Karpas-422 (cell line): ENCODE measurements at regions not wholly inside any gene's neighbourhood (a gene's known extent, or its start where the extent isn't known, plus 50 kb on each side); places are given as distances from the start of the nearest gene placed in this dataset.

Source experiments
- DNase-seq: peaks from one replicate; pipeline ENCODE4 v3.0.0-alpha.2; 2015
- H2AFZ ChIP-seq: fragments of 200-600 bp; sonication (generic); 2 replicates; pipeline ENCODE4 v1.6.1; 2014; ENCODE audit warnings: antibody characterized with exemption, low read length, mixed read lengths
- H3K27ac ChIP-seq: fragments of 200-600 bp; sonication (generic); 2 replicates; pipeline ENCODE4 v1.5.1; 2014; ENCODE audit warnings: mild to moderate bottlenecking, low read length, moderate library complexity
- H3K27me3 ChIP-seq: fragments of 200-600 bp; sonication (generic); 2 replicates; pipeline ENCODE4 v1.6.1; 2014; ENCODE audit warnings: low read length, mixed read lengths
- H3K36me3 ChIP-seq: fragments of 200-600 bp; sonication (generic); 2 replicates; pipeline ENCODE4 v1.6.1; 2014; ENCODE audit warnings: low read length, mixed read lengths; ENCODE audit not compliant: insufficient read depth
- H3K4me1 ChIP-seq: fragments of 200-600 bp; sonication (generic); 2 replicates; pipeline ENCODE4 v1.6.1; 2014; ENCODE audit warnings: mild to moderate bottlenecking, low read length, mixed read lengths
- H3K4me2 ChIP-seq: fragments of 200-600 bp; sonication (generic); 2 replicates; pipeline ENCODE4 v1.6.1; 2014; ENCODE audit warnings: low read length, low read depth, mild to moderate bottlenecking; ENCODE audit not compliant: poor library complexity, severe bottlenecking
- H3K4me3 ChIP-seq: fragments of 200-600 bp; sonication (generic); 2 replicates; pipeline ENCODE4 v1.5.1; 2014; ENCODE audit warnings: mild to moderate bottlenecking, antibody characterized with exemption, low read length, mixed read lengths
- H3K79me2 ChIP-seq: fragments of 200-600 bp; sonication (generic); 2 replicates; pipeline ENCODE4 v1.6.1; 2014; ENCODE audit warnings: mild to moderate bottlenecking, low read length, mixed read lengths
- H3K9ac ChIP-seq: fragments of 200-600 bp; sonication (generic); 2 replicates; pipeline ENCODE4 v1.6.0; 2014; ENCODE audit warnings: low read length
- H3K9me2 ChIP-seq: fragments of 200-600 bp; sonication (generic), shearing (Covaris generic); replicated peaks from 2 replicates; pipeline ENCODE4 v1.6.0; 2014; ENCODE audit warnings: mild to moderate bottlenecking, low read length, moderate library complexity; ENCODE audit not compliant: insufficient read depth
- H3K9me3 ChIP-seq: fragments of 300-700, 200-600 bp; sonication (generic); 2 replicates; pipeline ENCODE4 v1.6.1; 2014; ENCODE audit warnings: low read length, mixed read lengths
- H4K20me1 ChIP-seq: fragments of 200-600 bp; sonication (generic); 2 replicates; pipeline ENCODE4 v1.6.1; 2014; ENCODE audit warnings: mild to moderate bottlenecking, antibody characterized with exemption, low read length, low read depth; ENCODE audit not compliant: insufficient read depth

DNA sequence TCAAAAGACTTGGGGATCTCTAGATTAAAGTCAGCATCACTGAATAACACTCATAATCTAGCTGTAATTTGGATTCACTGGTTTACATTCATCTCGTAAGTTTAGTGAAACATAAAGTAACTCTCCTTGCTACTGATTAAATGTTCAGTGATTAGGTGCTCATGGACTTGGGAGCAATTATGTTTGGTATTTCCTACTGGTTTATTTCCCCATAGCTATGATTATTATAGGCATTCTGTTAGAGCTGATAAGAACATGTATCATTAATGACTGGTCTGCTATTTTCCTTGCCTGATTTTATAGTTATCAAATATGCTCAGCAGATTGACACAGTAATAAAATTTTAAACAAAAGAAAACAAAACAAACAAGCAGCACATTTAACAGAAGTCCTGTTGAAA is 334.7 kb upstream of the SLC8A1 start:
- H3K27me3 ChIP-seq = no peaks in the 10 kb centered on the region
- DNase-seq = no peak
- H3K36me3 ChIP-seq = no peaks in the 10 kb centered on the region
- H4K20me1 ChIP-seq = no peaks in the 10 kb centered on the region
- H3K4me2 ChIP-seq = no peak overlapping the region
- H3K27ac ChIP-seq = no peak overlapping the region
- H3K4me3 ChIP-seq = no peak overlapping the region
- H2AFZ ChIP-seq = no peak overlapping the region
- H3K4me1 ChIP-seq = no peaks in the 10 kb centered on the region
- no peak overlapping the region for H3K9ac ChIP-seq
- no peaks in the 10 kb centered on the region for H3K79me2 ChIP-seq
- no peaks in the 10 kb centered on the region; the same call in 1 of the 2 replicates for H3K9me2 ChIP-seq
- no peaks in the 10 kb centered on the region for H3K9me3 ChIP-seq

DNA sequence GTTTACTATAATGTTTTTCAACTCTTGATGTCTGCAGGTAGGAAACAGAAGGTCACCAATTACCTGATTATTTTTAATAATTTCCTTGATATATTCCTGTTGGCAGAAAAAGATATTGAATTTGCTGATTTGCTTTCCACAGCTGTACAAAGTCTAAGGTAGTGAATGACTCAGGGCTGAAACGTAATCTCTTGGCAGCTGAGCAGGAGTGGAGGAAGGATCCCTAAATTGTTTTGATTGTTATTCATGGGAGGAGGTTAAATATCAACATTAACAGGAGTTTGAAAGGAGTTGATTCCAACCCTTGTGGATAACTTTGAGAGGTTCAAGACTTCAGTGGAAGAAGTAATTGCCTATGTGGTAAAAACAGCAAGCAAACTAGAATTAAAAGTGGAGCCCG is 345.2 kb upstream of the SLC8A1 start:
- Histone ChIP-seq H4K20me1 (no peaks in the 10 kb centered on the region), H3K9me3 (no peaks in the 10 kb centered on the region), H2AFZ (no peak overlapping the region), H3K4me3 (no peak overlapping the region), H3K9ac (no peak overlapping the region), H3K27me3 (no peaks in the 10 kb centered on the region), H3K4me1 (no peaks in the 10 kb centered on the region), H3K9me2 (no peaks in the 10 kb centered on the region), H3K27ac (no peak overlapping the region), H3K79me2 (no peaks in the 10 kb centered on the region), H3K36me3 (no peaks in the 10 kb centered on the region), H3K4me2 (no peak overlapping the region)
- DNase-seq = no peak

DNA sequence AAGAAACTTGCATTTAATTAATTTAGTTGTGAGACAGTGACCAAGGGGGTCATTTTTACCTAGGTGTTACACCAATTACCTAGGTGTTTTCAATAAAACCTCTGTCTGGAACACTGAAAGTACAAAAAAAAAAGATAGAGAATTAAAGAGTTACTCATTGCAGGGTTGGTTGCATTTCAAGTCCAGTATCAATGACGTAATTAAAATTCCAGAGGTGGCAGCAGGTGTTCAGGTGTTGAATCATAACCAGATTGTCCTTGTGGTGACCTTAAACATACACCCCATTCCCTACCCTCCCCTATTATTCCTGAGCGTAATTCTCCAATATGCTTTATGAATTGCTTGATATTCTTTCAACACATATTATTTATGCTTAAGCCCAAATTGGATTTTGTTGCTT is 352.0 kb upstream of the SLC8A1 start:
- H3K9me2 ChIP-seq = no peaks in the 10 kb centered on the region
- no peak for DNase-seq
- H3K27ac ChIP-seq = no peak overlapping the region
- no peaks in the 10 kb centered on the region for H3K4me1 ChIP-seq
- H3K9me3 ChIP-seq = no peaks in the 10 kb centered on the region
- H4K20me1 ChIP-seq = no peaks in the 10 kb centered on the region
- H3K9ac ChIP-seq = no peak overlapping the region
- H2AFZ ChIP-seq = no peak overlapping the region
- H3K36me3 ChIP-seq = no peaks in the 10 kb centered on the region
- H3K79me2 ChIP-seq = no peaks in the 10 kb centered on the region
- H3K27me3 ChIP-seq = no peaks in the 10 kb centered on the region
- H3K4me2 ChIP-seq = no peak overlapping the region
- no peak overlapping the region for H3K4me3 ChIP-seq

DNA sequence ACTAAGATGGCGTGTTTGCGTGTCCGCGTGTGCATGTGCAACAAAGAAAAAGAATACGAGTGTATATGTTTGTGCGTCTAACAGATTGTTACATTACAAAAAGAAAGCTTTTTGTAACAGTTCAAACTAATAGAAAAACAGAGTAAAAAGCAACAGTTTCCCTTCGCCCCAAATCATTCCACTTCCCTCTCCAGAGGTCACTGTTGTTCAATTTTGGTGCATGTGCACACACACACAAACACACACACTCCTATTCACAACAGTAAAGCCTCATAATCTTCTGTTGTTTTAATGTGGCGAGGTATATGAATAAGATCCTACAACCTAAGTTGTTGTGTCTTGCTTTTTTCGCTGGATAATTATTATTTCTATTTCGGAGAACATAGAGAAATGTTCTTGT is 357.3 kb upstream of the SLC8A1 start:
- Histone ChIP-seq H3K9me2 (no peaks in the 10 kb centered on the region), H3K4me2 (no peak overlapping the region)
- DNase-seq = no peak

DNA sequence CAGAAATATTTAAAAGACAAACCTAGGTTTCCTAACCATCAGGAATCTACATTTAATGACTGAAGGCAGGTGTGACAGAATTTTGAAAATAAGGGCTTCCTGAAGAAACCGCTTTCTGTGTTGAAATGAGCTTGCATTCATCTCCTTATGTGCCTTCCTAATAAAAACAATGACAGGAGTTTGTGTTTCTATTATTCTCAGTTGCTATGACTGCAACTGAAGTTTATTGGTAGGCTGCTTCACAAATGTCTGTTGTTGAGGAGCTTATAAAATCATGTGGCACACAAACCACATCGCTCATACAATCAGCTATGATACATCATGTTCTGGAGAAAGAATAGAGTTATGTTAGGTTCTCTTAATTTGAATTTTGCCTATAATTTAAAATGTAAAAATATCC is 362.7 kb upstream of the SLC8A1 start:
- H3K4me1 ChIP-seq = no peaks in the 10 kb centered on the region
- no peak overlapping the region for H3K4me3 ChIP-seq
- H3K36me3 ChIP-seq = no peaks in the 10 kb centered on the region
- H3K27ac ChIP-seq = no peak overlapping the region
- no peak overlapping the region for H3K4me2 ChIP-seq
- no peaks in the 10 kb centered on the region for H3K79me2 ChIP-seq
- no peaks in the 10 kb centered on the region for H4K20me1 ChIP-seq
- no peaks in the 10 kb centered on the region for H3K27me3 ChIP-seq
- H3K9ac ChIP-seq = no peak overlapping the region
- no peaks in the 10 kb centered on the region for H3K9me2 ChIP-seq
- H2AFZ ChIP-seq = no peak overlapping the region
- no peak for DNase-seq
- no peaks in the 10 kb centered on the region for H3K9me3 ChIP-seq

More for the DNA sequence above, 357.3 kb upstream of the SLC8A1 start:
- no peaks in the 10 kb centered on the region for H3K79me2 ChIP-seq
- no peak overlapping the region for H3K9ac ChIP-seq
- no peak overlapping the region for H3K27ac ChIP-seq
- H3K27me3 ChIP-seq = no peaks in the 10 kb centered on the region
- no peak overlapping the region for H2AFZ ChIP-seq
- H4K20me1 ChIP-seq = no peaks in the 10 kb centered on the region
- no peaks in the 10 kb centered on the region for H3K9me3 ChIP-seq
- H3K4me1 ChIP-seq = no peaks in the 10 kb centered on the region
- H3K4me3 ChIP-seq = no peak overlapping the region
- H3K36me3 ChIP-seq = no peaks in the 10 kb centered on the region

DNA sequence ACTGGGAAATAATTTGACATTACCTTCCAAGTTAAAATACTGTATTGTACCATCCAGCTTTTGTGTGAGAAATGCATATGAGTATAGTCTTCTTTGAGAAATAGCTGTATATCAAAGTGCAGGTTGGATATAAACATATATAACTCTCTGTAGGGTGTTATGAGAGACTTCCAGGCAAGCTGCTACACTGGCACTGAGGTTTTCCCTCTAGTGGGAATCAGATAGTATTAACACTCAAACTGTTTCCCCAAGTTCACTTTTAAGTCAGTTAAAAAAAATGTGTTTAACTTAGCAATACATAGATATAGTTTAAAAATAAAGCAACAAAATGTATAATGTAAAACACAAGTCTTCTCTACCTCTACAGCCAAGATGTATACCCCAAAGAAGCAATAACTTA is 368.4 kb upstream of the SLC8A1 start:
- no peaks in the 10 kb centered on the region for H3K27me3 ChIP-seq
- H4K20me1 ChIP-seq = no peaks in the 10 kb centered on the region
- no peak overlapping the region for H2AFZ ChIP-seq
- DNase-seq = no peak
- H3K36me3 ChIP-seq = no peaks in the 10 kb centered on the region
- H3K4me1 ChIP-seq = no peaks in the 10 kb centered on the region
- H3K79me2 ChIP-seq = no peaks in the 10 kb centered on the region
- H3K9me2 ChIP-seq = no peaks in the 10 kb centered on the region
- no peak overlapping the region for H3K4me2 ChIP-seq
- H3K27ac ChIP-seq = no peak overlapping the region
- H3K9me3 ChIP-seq = no peaks in the 10 kb centered on the region
- H3K9ac ChIP-seq = no peak overlapping the region
- no peak overlapping the region for H3K4me3 ChIP-seq

DNA sequence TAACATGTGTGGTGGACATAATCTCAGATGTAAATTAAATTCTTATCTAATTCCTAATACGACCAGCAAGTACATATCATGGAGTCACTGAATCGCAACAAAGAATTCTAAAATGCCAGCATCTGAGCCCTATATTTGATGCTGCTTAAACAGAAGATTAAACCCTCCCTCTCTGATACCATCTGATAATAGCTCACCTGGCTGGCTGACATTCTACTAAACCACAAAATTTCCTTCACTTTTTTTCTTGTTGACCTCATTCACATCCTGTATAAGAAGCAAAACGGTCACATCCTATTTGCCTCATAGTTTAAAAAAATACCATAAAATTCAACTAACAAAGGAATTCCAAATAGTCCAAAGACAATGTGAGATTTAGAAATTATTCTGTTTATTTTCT is 371.6 kb upstream of the SLC8A1 start:
- Histone ChIP-seq H3K9me3 (no peaks in the 10 kb centered on the region), H3K79me2 (no peaks in the 10 kb centered on the region), H3K9me2 (no peaks in the 10 kb centered on the region), H3K4me1 (no peaks in the 10 kb centered on the region), H3K27me3 (no peaks in the 10 kb centered on the region), H3K4me3 (no peak overlapping the region), H3K27ac (no peak overlapping the region), H3K9ac (no peak overlapping the region), H3K4me2 (no peak overlapping the region), H2AFZ (no peak overlapping the region), H4K20me1 (no peaks in the 10 kb centered on the region), H3K36me3 (no peaks in the 10 kb centered on the region)
- no peak for DNase-seq

DNA sequence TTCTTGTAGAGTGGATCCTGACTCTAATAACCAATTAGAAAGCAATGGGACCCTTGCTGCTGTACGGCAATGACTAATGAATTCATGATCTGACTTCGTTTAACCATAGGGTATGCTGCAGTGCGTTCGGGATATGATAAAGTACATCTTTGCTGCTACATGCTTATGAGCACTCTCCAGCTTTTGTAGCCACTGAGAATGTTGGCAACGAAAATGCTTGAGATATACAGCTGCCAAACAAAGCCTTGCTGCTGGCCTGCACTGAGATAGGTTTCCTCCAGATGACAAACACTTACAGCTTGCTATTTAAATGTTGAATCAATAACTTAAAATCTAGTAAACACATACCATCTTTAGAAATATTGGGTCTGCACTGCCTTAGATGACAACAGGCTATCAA is 372.4 kb upstream of the SLC8A1 start:
- no peak overlapping the region for H3K27ac ChIP-seq
- H3K4me1 ChIP-seq = no peaks in the 10 kb centered on the region

DNA sequence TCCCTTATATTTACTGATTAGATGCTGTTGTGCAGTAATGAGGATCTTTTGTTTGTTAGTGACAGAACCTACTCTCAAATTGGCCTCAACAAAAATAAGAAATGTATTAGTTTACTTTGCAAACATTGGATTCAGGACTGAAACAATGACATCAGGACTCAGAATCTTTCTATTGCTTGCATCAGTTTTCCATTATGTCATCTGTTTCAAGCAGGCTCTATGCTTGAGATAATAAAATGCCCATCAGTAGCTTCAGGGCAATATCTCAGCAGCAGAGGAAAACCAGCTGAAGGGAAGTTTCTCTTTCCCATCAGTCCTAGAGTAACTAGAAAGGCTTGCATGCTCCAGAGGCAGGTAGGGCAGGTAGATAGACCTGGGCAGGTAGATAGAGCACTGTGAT is 375.5 kb upstream of the SLC8A1 start:
- no peaks in the 10 kb centered on the region for H4K20me1 ChIP-seq
- H3K4me1 ChIP-seq = no peaks in the 10 kb centered on the region
- no peak overlapping the region for H3K27ac ChIP-seq
- H3K9me2 ChIP-seq = no peaks in the 10 kb centered on the region
- H2AFZ ChIP-seq = no peak overlapping the region
- no peak for DNase-seq
- H3K4me3 ChIP-seq = no peak overlapping the region
- H3K79me2 ChIP-seq = no peaks in the 10 kb centered on the region
- H3K9me3 ChIP-seq = no peaks in the 10 kb centered on the region
- H3K9ac ChIP-seq = no peak overlapping the region
- no peaks in the 10 kb centered on the region for H3K27me3 ChIP-seq
- no peak overlapping the region for H3K4me2 ChIP-seq
- no peaks in the 10 kb centered on the region for H3K36me3 ChIP-seq

More for the DNA sequence above, 372.4 kb upstream of the SLC8A1 start:
- no peaks in the 10 kb centered on the region for H3K79me2 ChIP-seq
- no peak overlapping the region for H3K4me3 ChIP-seq
- H2AFZ ChIP-seq = no peak overlapping the region
- H4K20me1 ChIP-seq = no peaks in the 10 kb centered on the region
- no peaks in the 10 kb centered on the region for H3K36me3 ChIP-seq
- no peak overlapping the region for H3K4me2 ChIP-seq
- no peaks in the 10 kb centered on the region for H3K27me3 ChIP-seq
- no peak overlapping the region for H3K9ac ChIP-seq
- no peak for DNase-seq
- no peaks in the 10 kb centered on the region for H3K9me2 ChIP-seq
- H3K9me3 ChIP-seq = no peaks in the 10 kb centered on the region
